SK-N-DZ (cell line): ENCODE measurements at regions not wholly inside any gene's neighbourhood (a gene's known extent, or its start where the extent isn't known, plus 50 kb on each side); places are given as distances from the start of the nearest gene placed in this dataset.
A peak's percentile ranks its signal among the peaks of the same experiment; 100 is the strongest.

Experiments
- DNase-seq: peaks from one replicate; pipeline ENCODE4 v3.0.0-alpha.2; 2015; ENCODE audit warnings: low spot score

GRCh38 chrX:113059714-113060113 is 219.1 kb upstream of the AMOT start:
- no peak for DNase-seq

DNA sequence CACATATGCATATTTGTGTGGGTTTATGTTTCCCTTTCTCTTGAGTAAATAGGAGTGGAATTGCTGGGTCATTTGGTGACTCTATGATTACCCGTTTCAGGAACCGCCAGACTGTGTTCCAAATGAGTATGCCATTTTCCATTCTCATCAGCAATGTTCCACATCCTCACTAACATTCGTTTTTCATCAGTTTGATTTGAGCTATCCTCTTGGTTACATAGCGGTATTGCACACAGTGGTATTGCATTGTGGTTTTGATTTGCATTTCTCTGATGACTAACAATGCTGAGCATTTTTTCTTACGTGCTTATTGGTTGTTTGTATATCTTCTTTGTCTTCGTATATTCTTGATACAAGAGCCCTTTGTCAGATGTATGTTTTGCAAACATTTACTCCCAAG is 218.0 kb upstream of the AMOT start:
- no peak for DNase-seq

DNA sequence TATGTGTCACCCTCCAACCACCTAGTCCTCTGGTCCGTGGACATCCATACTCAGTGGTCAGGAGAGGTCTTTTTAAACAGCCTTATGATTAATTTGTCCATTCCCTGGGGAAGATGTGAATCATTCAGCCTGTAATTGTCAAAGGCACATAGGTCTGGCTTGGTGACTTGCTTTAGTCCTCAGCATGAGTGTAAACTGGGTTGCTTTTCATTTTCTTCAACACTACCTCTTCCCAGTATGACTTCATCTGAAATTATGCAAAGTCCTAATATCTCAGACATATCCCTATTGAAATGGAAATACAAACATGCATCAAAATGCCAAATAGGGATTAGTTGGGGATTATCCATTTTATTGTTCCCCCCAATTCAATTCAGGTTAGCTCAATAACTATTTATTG is 208.3 kb upstream of the AMOT start:
- DNase-seq, result no peak

GRCh38 chrX:113048480-113048879 is 207.8 kb upstream of the AMOT start:
- DNase-seq, result no peak

- DNase-seq, result no peak
Measured at GRCh38 chrX:113033966-113034680, 193.5 kb upstream of the AMOT start.

DNA sequence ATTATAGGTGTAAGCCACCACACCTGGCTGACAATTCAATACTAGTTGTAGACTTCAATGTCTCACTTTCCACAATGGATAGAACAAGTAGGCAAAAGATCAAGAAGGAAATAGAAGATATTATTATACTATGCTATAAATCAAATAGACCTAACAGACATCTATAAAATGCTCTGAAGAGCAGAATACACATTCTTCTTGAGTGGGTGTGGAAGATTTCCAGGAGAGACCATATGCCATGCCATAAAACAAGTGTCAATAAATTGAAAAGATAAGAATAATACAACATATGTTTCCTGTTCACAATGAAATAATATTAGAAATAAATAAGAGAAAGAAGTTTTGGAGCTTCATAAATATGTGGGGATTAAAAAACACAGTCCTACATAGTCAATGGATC is 179.3 kb upstream of the AMOT start:
- DNase-seq, result no peak

DNA sequence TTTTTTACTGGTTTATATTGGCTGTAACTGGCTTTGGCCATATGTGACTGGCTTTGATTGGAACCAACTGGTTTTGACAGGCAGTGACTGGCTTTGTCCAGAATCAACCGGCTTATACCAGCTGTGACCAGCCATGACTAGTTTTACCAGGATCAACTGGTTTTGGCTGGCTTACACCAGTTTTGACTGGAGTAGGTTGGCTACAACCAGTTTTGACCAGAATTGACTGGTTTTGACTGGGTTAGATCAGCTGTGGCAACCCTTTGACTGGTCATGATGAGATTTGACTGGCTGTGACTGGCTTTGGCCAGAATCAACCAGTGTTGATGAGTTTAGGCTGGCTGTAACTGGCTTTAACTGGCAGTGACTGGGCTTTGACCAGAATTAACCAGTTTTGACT is 169.2 kb upstream of the AMOT start:
- no peak for DNase-seq

DNA sequence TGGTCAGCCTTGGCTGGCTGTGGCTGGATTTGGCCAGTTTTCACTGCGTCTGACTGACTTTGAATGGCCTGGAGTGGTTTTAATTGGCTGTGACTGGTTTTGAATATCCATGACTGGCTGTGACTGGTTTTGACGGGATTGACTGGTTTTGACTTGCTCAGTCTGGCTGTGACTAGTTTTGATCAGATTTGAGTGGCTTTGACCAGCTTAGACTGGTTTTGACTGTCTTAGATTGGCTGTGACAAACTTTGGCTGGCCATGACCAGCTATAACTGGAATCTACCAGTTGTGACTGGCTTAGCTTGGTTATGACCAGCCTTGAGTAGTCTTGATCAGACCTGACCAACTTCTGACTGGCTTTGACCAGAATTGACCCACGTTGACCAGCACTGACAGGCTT is 168.4 kb upstream of the AMOT start:
- DNase-seq, result no peak

- no peak for DNase-seq
Measured at GRCh38 chrX:113001836-113002235, 161.2 kb upstream of the AMOT start.

DNA sequence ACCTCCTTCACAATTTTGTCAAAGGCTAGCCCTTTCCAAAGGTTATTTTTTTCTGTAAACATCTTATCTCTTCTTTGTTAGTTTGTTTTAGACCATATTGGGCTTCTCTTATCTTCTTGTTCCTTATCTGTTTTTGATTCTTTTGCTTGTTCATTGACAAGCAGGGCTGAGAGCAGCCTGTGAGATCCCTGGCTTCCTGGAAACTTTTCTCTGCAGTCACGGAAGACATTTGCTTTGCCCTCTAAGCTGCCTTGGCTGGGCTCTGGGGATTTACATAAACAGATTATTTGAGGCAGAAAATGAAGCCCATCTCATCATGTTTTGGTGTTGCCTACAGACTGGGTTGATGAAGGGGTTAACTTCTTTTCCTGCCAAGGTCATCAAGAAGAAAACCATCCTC is 157.4 kb upstream of the AMOT start:
- DNase-seq, result no peak

DNA sequence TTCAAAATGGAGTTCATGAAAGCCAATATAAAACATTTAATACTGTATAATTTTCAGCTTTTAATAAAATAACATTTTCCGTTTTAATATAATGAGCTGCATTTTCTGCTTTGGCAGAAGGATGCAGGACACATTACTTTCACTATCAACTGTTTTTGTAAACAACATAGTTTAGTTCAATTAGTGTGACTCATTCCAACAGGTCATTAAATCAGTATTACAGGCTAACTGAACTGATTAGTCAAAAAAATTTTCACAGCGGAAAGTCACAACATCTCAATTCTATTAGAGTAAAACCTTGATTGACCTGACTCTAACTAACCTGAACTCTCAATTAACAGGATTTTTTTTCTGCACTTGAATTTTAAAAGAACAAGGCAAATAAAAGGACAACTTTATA is 151.2 kb upstream of the AMOT start:
- no peak for DNase-seq

- DNase-seq, result no peak
Measured at GRCh38 chrX:112979879-112980278, 139.2 kb upstream of the AMOT start.

GRCh38 chrX:112968351-112969133 is 127.9 kb upstream of the AMOT start:
- no peak for DNase-seq

DNA sequence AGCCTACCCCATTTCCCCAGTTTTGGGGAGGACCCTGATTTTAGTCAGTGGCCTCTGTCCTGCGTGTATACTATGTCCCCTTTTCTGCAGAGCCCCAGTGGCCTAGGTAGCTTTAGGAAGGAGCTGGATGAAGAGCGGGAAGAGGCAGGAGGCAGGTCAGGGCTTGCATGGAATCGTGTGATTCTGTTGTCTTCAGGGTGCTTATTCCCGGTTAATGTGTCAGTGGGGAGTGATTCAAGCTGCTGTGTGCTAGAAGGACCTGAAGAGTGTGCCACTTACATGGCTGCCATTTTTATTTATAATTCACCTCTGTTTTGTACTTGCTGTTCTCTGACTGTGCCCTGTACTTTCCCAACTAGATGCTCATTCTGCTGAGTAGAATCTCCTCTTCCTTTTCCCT is 127.3 kb upstream of the AMOT start:
- DNase-seq, result no peak

GRCh38 chrX:112967341-112967740 is 126.7 kb upstream of the AMOT start:
- no peak for DNase-seq

GRCh38 chrX:112961981-112962380 is 121.3 kb upstream of the AMOT start:
- DNase-seq, result no peak

GRCh38 chrX:112947981-112948615 is 107.5 kb upstream of the AMOT start:
- no peak for DNase-seq

DNA sequence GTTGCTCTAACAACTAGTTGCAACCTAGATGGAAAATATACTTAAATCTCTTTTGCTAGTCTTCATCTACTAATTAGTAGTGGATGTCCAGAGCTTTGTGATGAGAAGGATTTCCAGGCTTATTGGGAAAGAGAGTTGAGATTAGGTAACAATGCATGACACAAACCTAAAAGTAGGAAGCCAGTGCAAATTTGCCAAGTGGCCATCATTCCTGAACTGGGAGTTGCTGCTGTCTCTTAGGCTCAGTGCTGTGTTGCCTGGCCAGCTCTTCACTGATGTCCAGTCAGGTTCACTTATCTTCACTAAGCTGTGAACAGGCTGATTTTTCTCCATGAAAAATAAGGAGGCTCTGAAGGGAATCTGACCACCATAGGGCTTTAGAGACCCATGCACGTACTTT is 105.6 kb upstream of the AMOT start:
- DNase-seq, result no peak

DNA sequence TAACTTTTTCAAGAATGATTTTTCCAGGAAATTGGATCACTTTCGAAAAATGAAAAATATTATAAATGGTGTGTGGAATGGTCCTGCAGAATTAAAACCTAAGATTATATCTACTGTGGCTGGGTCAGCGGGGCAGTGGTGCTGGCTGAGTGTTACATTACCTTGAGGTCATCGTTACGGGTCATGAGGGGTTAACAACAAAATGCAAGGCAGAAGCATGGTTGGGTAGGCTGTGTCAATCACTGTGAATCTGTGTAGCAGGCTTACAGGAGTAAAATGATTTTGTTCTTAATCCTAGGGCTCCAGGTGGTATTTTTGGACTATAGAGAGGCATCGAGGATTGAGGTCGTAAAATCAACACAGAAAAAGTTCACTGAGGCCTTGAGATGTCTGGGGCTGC is 105.2 kb upstream of the AMOT start:
- DNase-seq, result no peak

GRCh38 chrX:112941209-112941837 is 100.7 kb upstream of the AMOT start:
- peak; percentile 1 for DNase-seq

DNA sequence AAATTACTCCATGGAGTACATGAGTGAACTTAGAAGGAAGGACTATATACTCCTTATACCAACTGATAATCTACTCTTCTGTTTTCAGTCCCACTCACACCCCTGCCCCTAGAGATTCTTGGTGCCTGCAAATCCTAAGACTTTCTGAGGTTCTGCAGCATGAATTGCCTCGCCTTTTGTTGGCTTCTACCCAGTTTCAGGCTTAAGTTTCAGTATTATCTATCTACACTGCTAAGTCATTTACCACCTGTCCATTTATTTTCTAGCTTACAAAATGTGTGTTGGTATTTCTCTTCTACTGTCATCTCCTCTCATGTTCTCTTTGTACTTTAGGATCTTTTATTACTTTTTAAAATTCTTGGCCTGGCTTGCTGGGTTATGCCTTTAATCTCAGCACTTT is 94.4 kb upstream of the AMOT start:
- DNase-seq, result no peak

- DNase-seq, result no peak
Measured at GRCh38 chrX:112931900-112932299, 91.3 kb upstream of the AMOT start.
